HG03558 (cell line): ENCODE measurements at regions not wholly inside any gene's neighbourhood (a gene's known extent, or its start where the extent isn't known, plus 50 kb on each side); places are given as distances from the start of the nearest gene placed in this dataset.

ENCODE experiments used
- ATAC-seq: cut with Tn5 transposase; IDR thresholded peaks from one replicate; pipeline ENCODE4 v1.9.1; 2021; ENCODE audit warnings: moderate number of reproducible peaks; ENCODE audit not compliant: unreplicated experiment; ENCODE audit errors: extremely low read depth

DNA sequence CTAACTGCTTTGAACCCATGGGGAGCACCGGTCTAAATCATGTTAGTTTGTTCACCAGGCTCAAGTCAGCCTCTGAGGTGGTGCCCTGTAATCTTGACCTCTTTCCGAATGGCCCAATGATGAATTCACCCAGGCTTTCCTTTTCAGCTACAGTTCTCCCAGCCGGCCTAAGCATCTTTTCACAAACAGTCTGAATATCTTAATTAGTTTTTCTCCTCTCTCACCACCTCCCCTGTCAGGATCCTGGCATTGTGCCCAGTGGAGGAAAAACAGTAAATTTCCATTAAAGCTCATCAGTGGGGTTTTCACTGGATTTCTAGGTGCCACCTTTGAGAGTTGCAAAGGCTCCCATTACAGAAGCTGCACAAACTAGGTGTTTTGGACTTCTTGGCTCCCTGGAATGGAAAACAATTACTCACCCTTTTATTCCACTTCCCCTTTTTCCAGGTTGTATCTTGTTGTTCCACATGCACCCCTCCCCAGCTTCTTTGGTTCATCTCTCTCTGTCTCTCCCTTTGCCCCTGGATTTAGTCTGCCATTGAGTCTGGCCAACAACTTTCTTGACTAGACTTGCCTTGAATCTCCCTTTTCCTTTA, 69.4 kb upstream of the ADAMTSL1 start:
- ATAC-seq, result no peak

DNA sequence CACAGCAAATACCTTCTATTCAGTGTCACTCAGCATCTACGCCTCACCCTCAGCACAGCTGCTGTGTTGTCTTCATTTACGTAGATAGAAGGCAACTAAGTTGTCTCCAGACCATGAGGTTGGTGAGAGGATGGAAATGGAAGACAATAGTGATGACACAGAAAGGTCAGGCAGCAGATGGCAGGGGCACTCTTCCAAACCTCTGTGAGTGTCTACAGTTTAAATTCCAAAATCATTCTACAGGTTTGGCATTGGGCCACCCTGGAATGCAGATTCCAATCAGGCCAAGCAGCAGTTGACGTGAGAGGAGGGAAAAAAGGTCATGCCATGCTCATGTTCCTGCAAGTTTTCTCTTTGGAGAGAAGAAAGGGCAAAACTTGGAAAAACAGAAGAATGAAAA, 68.7 kb upstream of the ADAMTSL1 start:
- ATAC-seq, result no peak

DNA sequence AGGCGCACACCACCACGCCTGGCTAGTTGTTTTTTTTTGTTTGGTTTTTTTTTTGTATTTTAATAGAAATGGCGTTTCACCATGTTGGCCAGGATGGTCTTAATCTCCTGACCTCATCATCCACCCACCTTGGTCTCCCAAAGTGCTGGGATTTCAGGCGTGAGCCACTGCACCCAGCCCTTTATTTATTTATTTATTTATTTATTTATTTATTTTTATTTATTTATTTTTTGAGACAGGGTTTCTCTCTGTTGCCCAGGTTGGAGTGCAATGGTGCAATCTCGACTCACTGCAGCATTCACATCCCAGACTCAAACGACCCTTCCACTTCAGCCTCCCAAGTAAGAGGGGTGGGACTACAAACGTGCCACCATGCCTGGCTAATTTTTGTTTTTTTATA, 63.0 kb upstream of the ADAMTSL1 start:
- no peak for ATAC-seq

DNA sequence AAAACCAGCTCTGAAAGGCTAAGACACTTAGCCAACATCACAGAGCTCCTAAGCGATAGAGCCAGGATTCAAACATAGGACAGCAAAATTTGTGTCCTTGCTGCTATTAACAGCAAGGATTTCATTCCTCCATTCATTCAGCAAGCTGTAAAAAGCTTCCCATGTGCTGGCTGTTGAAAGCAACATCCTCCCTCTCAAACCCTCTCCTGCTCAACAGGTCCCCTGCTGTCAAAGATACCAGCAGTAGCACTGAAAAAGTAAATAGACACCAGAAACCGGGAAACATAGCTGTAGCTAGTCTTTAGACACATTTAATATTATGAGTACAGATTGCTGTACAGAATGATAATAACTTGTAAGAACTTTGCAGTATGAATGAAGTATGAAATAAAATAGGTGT, 52.6 kb upstream of the ADAMTSL1 start:
- ATAC-seq, result no peak

DNA sequence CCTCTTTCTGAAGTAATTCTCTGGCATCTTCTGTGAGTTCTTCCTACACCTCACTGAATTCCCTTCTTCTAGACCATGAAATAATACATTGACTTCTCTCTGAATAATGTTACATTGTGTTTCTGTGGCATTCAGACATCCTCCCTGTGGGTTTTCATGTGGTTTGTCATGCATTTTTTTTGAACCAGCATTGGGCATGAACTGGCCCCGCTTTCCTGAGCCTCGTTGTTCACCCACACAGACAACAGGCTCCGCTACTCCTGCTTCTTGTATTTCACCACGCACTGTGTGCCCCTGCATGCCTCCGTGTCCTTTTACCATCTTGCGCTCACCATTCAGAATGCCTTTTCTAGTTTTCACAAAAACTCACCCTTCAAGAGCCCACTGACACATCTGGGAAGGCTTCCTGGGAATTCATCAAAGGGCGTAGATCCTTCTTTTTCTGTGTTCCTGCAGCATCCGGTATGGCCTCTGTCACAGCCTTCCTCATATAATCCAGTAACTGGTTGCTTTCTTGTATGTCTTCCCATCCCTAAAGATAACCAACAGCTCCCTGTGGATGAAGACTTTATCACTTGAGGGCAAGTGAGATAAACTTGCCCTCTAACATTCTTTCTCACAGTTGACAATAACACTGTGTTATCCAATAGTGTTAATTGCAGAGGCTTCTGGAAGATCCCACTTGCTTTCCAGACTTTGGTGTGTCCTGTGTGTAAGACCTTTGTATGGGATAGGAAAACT, 51.5 kb upstream of the ADAMTSL1 start:
- no peak for ATAC-seq

DNA sequence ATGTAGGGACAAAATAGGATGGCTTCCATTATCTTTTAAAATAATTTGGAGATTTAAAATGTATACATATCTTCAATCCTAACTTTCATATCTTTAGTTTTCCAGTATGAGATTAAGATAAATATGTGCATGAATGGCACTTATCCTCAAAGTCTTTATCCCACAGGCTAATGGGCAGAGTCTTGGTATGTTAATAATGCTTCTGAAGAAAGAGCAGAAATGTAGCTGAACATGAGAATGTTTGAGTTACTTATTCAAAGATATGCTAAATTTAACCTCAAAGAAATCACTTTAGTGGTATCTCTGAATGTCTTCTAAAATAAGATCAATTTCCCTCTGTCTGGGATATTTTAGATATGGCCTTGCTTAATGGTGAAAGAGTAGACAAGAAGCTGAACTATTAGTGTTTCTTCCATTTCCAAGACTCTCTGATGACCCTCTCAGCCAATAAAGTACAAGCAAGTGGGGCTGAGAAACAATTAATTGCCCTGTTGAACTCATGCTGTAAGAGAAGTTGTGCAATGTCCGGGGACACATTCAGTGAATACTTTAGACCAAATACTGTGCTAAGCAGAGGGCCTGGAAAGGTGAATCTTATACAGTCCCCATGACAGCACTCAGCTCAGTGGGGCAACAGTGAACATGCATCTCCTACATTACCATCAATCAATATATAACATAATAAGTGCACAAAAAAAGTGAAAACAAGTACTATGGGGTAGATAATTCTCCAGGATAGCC, 50.0 kb upstream of the ADAMTSL1 start:
- no peak for ATAC-seq
